BJ (cell line): ENCODE measurements at regions not wholly inside any gene's neighbourhood (a gene's known extent, or its start where the extent isn't known, plus 50 kb on each side); places are given as distances from the start of the nearest gene placed in this dataset.

Source experiments
- CTCF ChIA-PET: fragments of 350-600 bp; formaldehyde crosslinking; extraction: SDS; loops from one replicate; lab custom pipeline; 2021; ENCODE audit warnings: antibody characterized with exemption, inconsistent platforms; lab: Yijun Ruan, JAX
- POLR2A ChIA-PET: fragments of 300-600 bp; sonication (Branson Sonifier 250); formaldehyde crosslinking; extraction: SDS; loops from one replicate; lab custom pipeline; 2021; ENCODE audit warnings: antibody characterized with exemption; lab: Charles Lee
- DNase-seq: peaks from one replicate; pipeline ENCODE4 v3.0.0-alpha.2; 2011; ENCODE audit warnings: low read depth
- H3K27me3 ChIP-seq: 2 replicates; pipeline ENCODE4 v1.6.0; 2011; ENCODE audit warnings: low read length; ENCODE audit not compliant: control insufficient read depth, insufficient read depth
- H3K36me3 ChIP-seq: 2 replicates; pipeline ENCODE4 v1.5.1; 2011; ENCODE audit warnings: low read length; ENCODE audit not compliant: control insufficient read depth, insufficient read depth
- H3K4me3 ChIP-seq: 2 replicates; pipeline ENCODE4 v1.5.1; 2011; ENCODE audit warnings: low read depth, mild to moderate bottlenecking, control low read depth, low read length
- TF ChIP-seq, protein P1 (sequence below): IDR thresholded peaks from 2 replicates; pipeline ENCODE4 v1.5.1; 2011; ENCODE audit warnings: low read depth, mild to moderate bottlenecking, control low read depth, inconsistent platforms, low read length, moderate library complexity; ENCODE audit not compliant: insufficient read depth

- DNase-seq, result no peak
- TF ChIP-seq, protein P1, sequence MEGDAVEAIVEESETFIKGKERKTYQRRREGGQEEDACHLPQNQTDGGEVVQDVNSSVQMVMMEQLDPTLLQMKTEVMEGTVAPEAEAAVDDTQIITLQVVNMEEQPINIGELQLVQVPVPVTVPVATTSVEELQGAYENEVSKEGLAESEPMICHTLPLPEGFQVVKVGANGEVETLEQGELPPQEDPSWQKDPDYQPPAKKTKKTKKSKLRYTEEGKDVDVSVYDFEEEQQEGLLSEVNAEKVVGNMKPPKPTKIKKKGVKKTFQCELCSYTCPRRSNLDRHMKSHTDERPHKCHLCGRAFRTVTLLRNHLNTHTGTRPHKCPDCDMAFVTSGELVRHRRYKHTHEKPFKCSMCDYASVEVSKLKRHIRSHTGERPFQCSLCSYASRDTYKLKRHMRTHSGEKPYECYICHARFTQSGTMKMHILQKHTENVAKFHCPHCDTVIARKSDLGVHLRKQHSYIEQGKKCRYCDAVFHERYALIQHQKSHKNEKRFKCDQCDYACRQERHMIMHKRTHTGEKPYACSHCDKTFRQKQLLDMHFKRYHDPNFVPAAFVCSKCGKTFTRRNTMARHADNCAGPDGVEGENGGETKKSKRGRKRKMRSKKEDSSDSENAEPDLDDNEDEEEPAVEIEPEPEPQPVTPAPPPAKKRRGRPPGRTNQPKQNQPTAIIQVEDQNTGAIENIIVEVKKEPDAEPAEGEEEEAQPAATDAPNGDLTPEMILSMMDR, result no peak
- POLR2A ChIA-PET, result no interaction called here
- no peaks in the 10 kb centered on the region for H3K36me3 ChIP-seq
- CTCF ChIA-PET, result interaction anchor here (0.6 kb wide), 1 partner anchor 1037 kb away, joined by 3 read pairs; no protein-coding TSS in a partner anchor
- no peaks in the 10 kb centered on the region for H3K27me3 ChIP-seq
- no peak overlapping the region for H3K4me3 ChIP-seq
Observed at GRCh38 chr14:37924622-37925021, 283.1 kb upstream of the SSTR1 start.

DNA sequence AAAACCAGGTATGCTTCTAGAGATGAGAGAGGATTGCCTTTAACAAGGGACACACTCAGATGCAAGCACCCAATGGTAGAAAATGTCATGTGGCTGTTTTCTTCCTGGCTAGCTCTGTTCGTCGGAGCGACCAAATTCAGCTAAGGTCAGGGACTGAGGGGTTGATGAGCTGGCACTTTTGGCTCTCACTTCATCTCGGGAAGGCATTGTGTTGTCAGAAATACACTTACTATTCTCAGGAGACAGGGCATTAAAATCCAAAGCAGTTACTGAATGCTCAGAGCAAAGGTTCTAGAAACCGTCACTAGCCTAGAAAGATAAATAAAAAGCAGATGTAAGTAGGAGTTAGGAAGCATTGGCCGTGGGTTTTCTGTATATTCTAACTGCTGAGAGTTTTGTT lies 275.7 kb upstream of the SSTR1 start:
- Histone ChIP-seq H3K36me3 (no peaks in the 10 kb centered on the region), H3K4me3 (no peak overlapping the region), H3K27me3 (no peaks in the 10 kb centered on the region)
- POLR2A ChIA-PET, result no interaction called here
- DNase-seq, result no peak
- CTCF ChIA-PET, result no interaction called here
- TF ChIP-seq, protein P1, result no peak

DNA sequence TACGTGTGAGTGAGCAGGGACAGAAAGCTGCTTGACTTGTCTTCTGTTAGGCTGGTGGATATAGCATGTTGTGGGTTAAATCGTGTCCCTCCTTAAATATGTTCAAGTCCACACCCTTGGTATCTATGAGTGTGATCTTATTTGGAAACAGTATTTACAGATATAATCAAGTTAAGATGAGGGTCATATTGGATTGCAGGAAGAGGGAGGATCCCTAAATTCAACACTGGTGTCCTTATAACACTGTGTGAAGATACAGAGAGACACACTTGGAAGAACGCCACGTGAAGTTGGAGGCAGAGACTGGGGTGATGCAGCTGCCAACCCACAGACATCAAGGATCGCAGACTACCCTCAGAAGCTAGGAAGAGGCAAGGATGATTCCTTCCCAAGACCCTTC lies 275.2 kb upstream of the SSTR1 start:
- no peaks in the 10 kb centered on the region for H3K36me3 ChIP-seq
- TF ChIP-seq, protein P1, result no peak
- ChIA-PET CTCF (interaction anchor here (0.5 kb wide), 1 partner anchor 139 kb away, joined by 3 read pairs; no protein-coding TSS in a partner anchor), POLR2A (no interaction called here)
- H3K27me3 ChIP-seq, result no peaks in the 10 kb centered on the region
- H3K4me3 ChIP-seq, result no peak overlapping the region
- no peak for DNase-seq

GRCh38 chr14:37936971-37937370 lies 270.7 kb upstream of the SSTR1 start:
- TF ChIP-seq, protein P1, result no peak
- Histone ChIP-seq H3K27me3 (no peaks in the 10 kb centered on the region), H3K36me3 (no peaks in the 10 kb centered on the region), H3K4me3 (no peak overlapping the region)
- ChIA-PET POLR2A (no interaction called here), CTCF (no interaction called here)
- DNase-seq, result no peak

DNA sequence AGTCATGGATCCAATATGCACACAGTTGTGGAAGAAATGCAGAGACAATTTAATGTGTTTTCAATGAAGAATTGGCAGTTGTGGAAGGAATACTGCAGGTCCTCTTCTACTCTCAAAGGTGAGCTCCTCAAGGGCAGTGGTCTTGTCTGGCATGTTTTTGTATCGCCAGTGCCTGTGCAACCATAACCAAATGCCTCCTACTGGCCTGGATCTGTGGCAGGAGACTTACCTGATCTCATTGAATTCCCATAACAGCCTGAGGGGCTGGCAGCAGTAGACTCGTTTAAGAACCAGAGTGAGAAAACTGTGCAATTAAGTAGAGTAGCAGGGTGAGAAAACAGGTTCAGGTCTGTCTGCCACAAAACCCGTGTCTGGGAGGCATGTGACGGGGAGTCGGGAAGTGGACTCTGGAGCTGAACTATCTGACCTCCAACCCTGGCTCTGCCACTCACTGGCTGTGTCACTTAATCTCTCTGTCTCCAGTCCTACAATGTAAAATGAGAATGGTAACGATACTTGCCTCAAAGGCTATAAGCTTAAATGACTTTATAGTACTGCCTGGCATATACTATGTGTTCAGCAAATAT lies 268.2 kb upstream of the SSTR1 start:
- Histone ChIP-seq H3K36me3 (no peaks in the 10 kb centered on the region), H3K4me3 (no peak overlapping the region), H3K27me3 (no peaks in the 10 kb centered on the region)
- ChIA-PET POLR2A (no interaction called here), CTCF (no interaction called here)
- DNase-seq, result no peak
- TF ChIP-seq, protein P1, result no peak
